Cardiac septum (tissue), 1 donor: ENCODE measurements at regions not wholly inside any gene's neighbourhood (a gene's known extent, or its start where the extent isn't known, plus 50 kb on each side); places are given as distances from the start of the nearest gene placed in this dataset.
"Not testable (repeated sequence)": the region's sequence is repeated elsewhere in the genome, so short reads cannot be mapped to it uniquely, and the experiment has no call there.

Experiments used
- DNase-seq: peaks from one replicate; pipeline ENCODE4 v3.0.0-alpha.2; 2020; ENCODE audit warnings: low spot score
- intact Hi-C: fragments of 100-400 bp; cut with DNase I; formaldehyde crosslinking; loops from one replicate; pipeline ENCODE4 v1.14.0; 2022
- donor health status: DM: no; HTN: no; CAD: no.

DNA sequence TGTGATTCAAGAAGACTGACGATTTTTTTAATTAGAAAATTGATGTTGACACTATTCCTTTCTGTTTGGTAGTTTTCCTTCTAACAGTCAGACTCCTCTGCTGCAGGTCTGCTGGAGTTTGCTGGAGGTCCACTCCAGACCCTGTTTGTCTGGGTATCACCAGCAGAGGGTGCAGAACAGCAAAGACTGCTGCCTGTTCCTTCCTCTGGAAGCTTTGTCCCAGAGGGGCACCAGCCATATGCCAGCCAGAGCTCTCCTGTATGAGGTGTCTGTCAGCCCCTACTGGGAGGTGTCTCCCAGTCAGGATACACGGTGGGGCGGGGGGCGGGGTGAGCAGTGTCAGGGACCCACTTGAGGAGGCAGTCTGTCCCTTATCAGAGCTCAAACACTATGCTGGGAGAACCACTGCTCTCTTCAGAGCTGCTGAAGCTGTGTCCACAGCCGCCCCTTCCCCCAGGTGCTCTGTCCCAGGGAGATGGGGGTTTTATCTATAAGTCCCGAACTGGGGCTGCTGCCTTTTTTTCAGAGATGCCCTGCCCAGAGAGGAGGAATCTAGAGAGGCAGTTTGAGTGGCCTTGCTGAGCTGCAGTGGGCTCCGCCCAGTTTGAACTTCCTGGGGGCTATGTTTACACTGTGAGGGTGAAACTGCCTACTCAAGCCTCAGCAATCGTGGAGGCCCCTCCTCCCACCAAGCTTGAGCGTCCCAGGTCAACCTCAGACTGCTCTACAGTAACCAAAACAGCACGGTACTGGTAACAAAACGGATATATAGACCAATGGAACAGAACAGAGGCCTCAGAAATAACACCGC is 1358.1 kb upstream of the CHAC2 start:
- DNase-seq, intact Hi-C loops: not testable (repeated sequence)

DNA sequence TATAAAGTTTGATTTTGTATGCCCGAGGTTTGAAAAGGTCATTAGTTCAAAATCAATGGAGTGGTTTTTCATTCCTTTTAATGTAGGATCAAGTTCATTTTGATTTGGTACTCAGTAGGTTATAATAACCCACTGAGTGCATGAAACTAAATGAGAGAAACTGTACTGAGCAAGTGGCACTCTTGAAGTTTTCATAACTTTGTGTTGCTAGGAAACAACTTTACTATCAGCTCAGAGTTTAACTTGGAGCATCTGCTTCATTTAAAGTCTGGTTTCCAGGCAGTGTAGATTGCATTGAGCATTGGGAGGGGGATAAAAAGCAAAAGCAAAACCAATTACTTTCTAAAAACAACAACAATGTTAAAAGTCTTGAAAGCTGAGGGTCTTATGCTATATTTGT is 1361.6 kb upstream of the CHAC2 start:
- intact Hi-C loops, result no loop called here
- no peak for DNase-seq

DNA sequence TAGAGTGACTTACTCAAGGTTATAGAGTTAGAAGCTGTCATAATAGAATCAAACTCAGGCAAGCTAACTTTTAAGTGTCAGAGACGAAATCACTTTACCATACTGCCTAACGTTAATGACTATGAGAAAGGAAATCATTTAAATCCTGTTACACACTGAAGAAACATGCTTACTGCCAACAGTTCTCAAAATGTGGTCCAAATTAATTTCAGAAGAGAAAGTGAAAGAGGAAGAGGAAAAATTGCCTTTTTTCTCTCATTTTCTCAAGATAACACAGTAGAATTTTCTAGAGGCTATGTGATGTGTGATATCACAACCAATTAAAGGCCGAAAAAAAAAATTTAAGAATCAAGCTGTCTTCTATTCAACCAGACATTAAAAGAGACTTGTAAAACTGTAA is 1362.7 kb upstream of the CHAC2 start:
- DNase-seq, result no peak
- intact Hi-C loops, result no loop called here

DNA sequence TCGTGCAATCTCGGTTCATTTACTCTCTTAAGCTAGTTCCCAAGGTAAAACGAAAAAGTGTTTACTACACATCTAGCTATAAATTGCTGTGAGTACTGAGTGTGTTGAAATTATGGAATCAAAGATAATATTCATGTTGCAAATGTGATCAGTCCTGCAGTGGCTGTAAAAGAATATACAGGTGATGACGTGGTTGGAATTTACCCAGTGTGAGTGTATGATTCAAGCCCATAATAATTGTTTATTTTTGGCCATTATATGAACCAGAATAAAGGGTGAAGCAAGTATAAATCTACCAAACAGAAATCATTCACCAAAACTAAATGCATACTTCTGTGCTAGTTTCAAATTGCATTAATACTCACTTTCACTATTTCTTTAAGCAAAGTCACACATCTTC is 1363.6 kb upstream of the CHAC2 start:
- DNase-seq, result no peak
- intact Hi-C loops, result no loop called here

DNA sequence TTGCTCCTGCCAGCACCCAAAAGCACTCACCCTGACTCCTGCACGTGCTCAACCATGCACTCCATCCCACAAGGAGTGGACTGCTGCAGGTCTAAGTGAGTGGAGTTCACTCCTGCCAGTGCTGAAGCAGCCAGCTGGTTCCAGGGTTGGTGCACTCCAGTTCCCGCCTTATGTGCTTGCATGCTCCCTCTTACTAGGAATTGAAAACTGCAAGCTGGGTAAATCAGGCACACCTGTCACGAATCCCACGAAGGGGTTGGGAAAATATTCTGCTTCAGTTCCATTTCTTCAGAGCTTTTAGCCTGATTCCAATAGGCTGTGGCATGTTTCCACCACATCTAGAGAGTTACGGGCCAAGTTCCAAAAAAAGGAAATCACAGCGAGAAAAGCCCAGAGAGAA is 1365.5 kb upstream of the CHAC2 start:
- no peak for DNase-seq
- intact Hi-C loops, result no loop called here

DNA sequence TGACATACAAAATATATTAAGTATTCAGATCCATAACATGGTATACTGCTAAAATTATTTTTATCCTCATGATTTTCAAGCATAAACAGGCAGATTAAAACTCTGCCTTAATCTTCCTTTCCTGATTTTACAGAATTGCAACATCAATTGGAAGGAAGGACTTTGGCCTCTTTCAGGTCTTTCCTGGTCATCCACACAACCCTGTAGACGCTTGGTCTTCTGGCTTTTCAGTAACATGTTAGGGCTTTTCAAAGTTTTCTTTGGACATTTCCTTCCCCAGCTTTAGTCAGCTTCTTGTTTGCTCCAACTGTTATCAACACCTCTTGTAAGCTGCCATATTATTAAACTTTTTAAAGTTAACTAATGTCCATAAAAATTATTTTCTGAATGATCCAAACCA is 1364.9 kb upstream of the NRXN1 start:
- intact Hi-C loops, result no loop called here
- no peak for DNase-seq

DNA sequence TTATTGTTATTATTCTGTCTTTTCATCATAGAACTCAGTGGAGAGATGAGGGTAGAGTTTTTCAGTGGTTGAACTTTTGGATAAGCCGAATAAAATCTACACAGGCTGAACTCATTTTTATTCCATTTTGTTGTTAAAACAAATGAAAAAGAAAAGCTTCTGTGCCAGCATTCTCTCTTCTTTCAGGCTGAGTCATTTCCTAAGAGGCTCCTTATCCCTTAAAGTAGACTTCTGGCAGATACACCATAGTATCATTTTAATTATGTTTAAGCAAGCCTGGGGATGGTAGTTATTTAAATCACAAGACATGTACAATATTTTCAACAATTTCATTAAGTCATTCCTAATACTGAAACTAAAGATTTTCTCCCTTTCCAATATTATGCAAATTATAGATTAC is 1364.0 kb upstream of the NRXN1 start:
- intact Hi-C loops, result no loop called here
- DNase-seq, result no peak

DNA sequence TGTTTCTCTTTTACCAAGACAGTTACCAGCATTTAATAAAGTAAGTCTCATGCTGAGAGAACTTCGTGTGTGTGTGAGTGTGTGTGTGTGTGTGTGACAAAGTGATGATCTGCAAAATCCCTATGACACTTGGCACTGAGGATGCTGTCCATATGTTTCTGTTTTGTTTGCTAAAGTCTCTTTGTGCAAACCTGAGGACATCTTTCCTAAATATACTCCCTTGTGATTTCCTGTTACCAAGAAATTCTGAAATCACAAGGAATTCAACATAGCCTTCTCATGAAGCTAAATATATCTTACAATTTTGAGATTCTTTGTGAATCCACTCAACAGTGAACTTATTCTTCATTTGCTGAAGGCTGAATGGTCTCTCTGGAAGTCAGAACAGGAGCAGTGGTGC is 1359.7 kb upstream of the NRXN1 start:
- intact Hi-C loops, result no loop called here
- no peak for DNase-seq

DNA sequence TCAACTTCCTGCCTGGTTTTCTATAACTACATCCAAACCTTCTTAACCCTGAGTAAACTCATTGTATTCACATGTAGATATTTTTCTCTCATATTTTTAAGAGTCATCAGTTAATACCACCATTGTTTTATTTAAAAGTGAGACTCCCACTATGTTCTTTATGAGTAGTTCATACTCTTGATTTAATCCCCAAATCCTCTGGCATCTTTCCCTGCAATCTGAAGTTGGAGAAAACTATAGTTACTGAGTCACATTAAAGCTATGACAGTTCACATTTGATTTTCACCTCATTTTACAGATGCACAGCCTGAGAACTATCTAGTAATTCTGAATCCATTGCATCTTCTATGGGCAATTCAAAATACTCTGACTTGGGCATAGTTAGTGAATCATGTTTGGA is 1358.7 kb upstream of the NRXN1 start:
- intact Hi-C loops, result no loop called here
- no peak for DNase-seq

DNA sequence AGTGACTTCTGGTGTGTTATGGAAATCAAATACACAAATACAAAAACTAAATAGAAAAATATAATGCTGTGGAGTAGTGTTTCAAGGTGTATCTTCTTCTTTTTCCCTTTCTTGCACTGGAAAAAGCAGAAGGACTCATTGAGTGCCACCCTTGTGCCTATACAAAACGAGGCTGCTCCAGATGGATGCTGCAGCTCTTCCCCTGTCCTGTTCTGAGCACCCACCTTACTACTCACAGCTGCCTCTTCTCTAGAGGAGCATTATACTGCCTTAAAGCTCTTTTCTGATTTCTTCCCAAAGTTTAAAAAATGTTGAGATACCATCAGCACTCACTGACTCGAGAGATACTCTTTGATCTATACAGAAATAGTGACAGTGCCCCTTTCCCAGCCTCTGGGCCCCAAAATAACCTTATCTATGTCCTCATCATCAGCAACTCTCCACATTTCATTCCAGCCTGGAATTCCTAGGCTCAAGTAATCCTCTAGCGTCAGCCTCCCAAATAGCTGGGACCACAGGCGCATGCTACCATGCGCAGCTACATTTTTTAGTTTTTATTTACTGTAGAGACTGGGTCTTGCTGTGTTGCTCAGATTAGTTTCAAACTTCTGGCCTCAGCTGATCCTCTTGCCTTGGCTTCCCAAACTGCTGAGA is 1356.1 kb upstream of the NRXN1 start:
- intact Hi-C loops, result no loop called here
- no peak for DNase-seq

DNA sequence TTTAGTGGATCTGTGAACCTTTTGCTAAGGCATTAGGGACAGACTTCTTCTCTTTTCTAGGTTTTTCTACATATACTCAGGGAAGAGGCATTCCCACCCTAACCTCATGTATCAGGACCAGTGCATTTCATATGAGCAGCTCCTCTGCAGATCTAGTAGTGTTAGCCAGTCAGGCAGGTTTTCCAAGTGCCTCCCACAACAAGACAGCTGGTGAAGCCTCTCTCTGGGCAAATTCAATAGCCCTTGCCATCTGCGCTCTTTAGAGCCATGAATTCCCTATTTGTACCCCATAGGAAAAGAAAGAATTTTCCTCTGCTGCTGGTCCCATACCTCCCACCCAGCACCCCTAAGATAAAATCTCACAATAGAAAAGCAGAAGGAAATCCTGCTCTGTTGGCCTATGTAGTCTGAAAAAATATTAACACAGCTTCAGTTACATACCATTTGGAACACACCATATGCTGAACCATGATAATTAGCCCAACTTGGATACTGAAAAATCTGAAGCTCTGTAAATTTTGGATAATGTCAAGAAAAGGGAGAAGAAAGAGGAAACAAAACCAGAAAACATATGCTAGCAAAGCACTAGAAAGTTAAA is 1354.6 kb upstream of the NRXN1 start:
- DNase-seq, result no peak
- intact Hi-C loops, result no loop called here

DNA sequence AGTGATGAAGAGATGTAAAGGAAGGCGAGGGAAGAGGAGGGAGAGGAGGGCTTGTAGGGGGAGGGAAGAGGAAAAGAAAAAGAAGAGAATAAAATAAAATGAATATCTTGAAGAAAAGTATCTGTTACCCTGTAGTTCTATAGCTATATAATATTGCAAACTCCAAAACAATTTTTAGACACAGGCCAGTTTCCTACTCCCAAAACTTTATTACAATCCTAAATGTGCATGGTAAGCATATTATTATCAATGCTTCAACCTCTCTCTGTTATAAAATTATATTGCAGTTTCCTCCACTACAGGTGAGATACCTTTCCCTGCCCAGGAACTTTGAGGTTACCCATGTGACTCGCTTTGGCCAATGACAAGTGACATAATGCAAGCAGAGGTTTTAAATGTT is 1351.6 kb upstream of the NRXN1 start:
- intact Hi-C loops, result no loop called here
- no peak for DNase-seq

DNA sequence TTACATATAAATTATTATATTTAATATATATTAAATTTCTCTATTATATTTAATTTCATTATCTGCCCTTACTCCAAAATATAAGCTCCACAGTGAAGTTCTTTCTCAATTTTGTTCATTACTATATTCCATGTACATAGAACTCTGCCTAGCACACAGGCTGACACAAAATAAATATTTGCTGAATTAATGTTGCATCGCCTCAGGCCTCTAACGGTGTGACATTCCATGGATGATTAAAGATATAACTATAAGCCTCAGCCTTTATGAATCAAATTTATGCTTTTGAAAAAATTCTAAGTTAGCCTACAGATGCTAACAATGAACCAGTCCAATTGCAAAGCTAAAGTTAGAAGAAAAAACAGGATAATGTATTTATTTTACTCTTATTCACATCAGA is 1337.2 kb upstream of the NRXN1 start:
- DNase-seq, result no peak
- intact Hi-C loops, result no loop called here

DNA sequence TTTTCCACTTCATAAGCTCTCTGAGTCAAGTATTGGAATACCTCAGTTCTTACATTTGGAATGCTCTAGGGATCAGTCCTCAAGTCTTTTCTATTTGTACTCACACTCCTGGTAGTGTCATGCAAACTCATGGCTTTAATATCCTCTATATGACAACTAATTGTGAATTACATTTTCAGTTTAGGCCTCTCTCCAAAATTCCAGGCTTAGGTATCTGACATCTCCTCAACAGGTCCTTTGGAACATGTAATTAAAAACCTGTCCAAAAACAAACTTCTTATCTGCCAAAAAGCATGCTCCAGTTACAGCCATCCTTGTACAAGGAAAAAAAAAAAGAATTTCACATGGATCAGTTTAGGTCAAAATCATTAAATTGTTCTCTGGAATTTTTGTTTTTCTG is 1336.2 kb upstream of the NRXN1 start:
- DNase-seq, result no peak
- intact Hi-C loops, result no loop called here

DNA sequence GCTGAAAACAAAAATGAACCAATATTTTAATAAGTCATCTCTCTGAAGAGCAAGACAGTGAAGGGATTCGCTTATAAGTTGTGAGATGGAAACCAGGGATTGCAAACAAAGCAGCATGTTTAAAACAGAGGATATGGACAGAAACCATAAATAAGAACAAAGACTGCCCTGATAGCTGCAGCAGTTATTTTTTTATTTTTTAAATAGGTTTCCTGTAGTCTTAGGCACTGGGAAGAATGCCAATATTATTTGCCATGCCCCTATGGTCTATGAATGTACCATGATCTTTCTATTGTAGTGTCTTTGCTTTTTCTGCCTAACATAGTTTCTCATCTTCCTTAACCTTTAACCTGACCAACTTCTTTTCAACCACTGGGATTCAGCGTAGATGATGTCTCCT is 1334.0 kb upstream of the NRXN1 start:
- intact Hi-C loops, result no loop called here
- DNase-seq, result no peak

DNA sequence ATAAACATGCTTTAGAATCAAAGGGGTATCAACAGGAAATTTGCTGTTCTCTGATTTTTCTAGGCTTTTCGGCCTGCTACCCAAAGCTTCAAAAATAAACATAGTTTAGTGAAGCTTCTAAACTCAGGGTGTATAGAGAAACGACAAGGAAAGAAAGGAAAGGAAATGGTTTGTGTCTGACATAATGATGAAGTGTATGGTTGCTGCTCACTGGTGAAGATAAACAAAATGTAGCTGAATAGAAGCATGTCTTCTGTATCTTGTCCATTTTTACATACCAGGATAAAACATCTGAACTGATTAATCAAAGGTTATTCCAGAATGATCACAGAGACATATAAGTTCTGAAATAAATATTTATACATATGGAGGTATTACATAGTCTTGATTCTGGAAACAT is 1324.6 kb upstream of the NRXN1 start:
- intact Hi-C loops, result no loop called here
- no peak for DNase-seq

DNA sequence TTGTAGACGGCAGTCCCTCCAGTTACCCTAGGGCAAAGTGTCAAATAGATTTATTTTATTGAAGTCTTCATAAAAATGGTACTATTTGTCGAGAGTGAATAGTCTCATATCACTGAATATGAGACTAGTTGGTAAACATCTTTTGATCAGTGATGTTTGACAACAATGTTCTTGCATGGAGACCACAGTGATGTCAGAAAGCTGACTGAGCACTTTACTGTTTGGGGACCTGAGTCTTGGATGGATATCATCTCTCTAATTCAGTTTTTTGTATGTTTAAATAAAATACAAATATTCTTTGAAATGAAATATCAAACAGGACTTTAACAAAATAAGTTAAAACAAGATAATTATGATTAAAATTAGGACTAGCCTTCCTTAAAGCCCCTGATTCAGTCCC is 1315.4 kb upstream of the NRXN1 start:
- DNase-seq, result no peak
- intact Hi-C loops, result no loop called here

DNA sequence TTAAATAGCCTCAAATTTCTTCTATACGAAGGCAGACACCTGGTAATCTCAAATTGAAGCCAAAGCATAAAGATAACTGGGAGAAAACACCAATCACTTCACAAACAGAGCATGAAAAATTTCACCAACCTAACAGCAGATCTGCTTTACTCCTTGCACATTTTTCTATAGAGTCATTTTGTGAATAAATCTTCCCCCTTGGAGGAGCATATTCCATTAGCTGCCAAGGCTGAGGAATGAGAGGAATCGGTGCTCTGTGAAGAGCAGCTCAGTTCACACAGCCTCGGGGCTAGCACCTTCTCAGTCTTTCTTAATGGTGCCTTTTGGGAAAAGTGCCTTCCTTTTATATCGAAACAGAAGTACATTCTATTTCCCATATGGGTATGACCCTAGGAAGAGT is 1313.7 kb upstream of the NRXN1 start:
- DNase-seq, result no peak
- intact Hi-C loops, result no loop called here

DNA sequence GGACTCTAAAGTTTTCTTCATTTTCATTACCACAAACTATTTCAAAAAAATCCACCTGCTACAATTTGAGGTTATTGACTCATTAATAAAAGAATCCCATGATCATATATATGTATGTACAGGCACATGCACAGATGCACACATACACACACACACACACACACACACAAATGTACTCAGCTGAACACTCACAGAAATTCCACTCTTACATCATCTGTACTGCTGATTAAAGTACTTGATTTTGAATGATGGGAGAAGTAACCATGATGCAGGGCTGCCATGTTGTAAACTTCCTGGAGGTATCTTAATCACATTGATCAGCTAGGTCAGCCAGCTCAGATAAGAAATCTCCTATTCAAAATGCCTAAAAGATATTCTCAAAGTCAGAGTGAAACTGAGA is 1313.2 kb upstream of the NRXN1 start:
- DNase-seq, result no peak
- intact Hi-C loops, result no loop called here

DNA sequence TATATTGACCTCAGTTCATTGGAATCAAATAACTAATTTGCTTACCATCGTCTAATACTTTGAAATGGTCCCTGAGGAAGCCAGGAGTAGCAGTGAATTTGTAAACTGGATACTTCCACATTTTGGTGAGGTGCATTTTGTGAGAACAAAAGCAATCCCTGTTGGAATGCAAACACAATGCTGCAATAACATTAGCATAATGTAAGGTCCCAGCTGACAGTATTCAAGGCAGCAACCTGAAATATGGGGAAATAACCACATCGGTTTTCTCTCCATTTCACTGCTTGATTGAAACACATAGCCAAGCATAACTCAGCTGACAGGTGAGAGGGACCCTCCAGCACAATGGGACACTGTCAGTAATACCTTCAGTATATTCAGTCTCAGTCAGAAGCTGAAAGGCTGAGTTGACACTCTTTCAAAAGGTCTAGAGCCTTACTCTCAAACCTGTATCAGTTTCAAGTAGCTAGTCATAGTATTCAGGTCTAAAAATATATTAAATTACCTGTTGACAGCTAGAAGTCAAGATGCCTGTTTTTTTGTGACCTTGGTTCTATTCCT is 1311.9 kb upstream of the NRXN1 start:
- DNase-seq, result no peak
- intact Hi-C loops, result no loop called here

DNA sequence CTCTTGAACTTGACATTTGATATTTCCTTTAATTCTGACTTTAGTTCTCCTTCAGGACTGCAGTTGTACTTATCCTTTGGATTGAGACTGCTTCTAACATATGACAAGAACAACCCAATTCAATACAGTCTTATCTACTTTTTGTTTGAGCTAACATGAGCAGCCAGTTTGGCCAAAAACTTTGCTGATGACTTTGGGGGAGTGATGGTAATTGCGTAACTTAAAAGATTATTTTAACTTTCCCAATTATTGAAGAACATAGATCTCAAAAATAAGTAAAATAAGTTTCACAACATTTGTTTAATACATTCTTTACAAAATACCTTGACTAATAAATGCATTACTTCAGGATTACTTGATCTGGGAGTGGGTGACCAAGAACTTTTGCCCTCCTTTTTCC is 1311.1 kb upstream of the NRXN1 start:
- no peak for DNase-seq
- intact Hi-C loops, result no loop called here
